Esophagus (tissue), 2 donors: ENCODE measurements at regions not wholly inside any gene's neighbourhood (a gene's known extent, or its start where the extent isn't known, plus 50 kb on each side); places are given as distances from the start of the nearest gene placed in this dataset.

ENCODE experiments used
- H3K27ac ChIP-seq, 2 donors: one replicate each; pipeline ENCODE4 v1.5.1; 2013; ENCODE audit warnings: low read depth in 2 of 2, mild to moderate bottlenecking in 2 of 2, inconsistent platforms in 1 of 2, low read length in 1 of 2, moderate library complexity in 1 of 2
- H3K27me3 ChIP-seq, 2 donors: one replicate each; pipeline ENCODE4 v1.6.1; 2013; ENCODE audit warnings: low read length in 2 of 2, control low read depth in 1 of 2, mild to moderate bottlenecking in 1 of 2; ENCODE audit not compliant: insufficient read depth in 2 of 2, control insufficient read depth in 1 of 2
- H3K36me3 ChIP-seq, 2 donors: one replicate each; pipeline ENCODE4 v1.6.1; 2013; ENCODE audit warnings: low read length in 1 of 2; ENCODE audit not compliant: control insufficient read depth in 2 of 2, insufficient read depth in 2 of 2
- H3K4me1 ChIP-seq, 2 donors: one replicate each; pipeline ENCODE4 v1.6.1; 2013; ENCODE audit warnings: low read length in 1 of 2; ENCODE audit not compliant: control insufficient read depth in 2 of 2, insufficient read depth in 2 of 2
- H3K4me3 ChIP-seq, 2 donors: one replicate each; pipeline ENCODE4 v1.5.1; 2013; ENCODE audit warnings: low read length in 2 of 2, mild to moderate bottlenecking in 2 of 2, low read depth in 1 of 2, moderate library complexity in 1 of 2
- H3K9me3 ChIP-seq, 2 donors: one replicate each; pipeline ENCODE4 v1.6.1; 2013; ENCODE audit warnings: mild to moderate bottlenecking in 2 of 2, low read depth in 1 of 2, low read length in 1 of 2, moderate library complexity in 1 of 2; ENCODE audit not compliant: control insufficient read depth in 2 of 2, insufficient read depth in 1 of 2
- WGBS, 2 donors: extraction: QIAGEN DNeasy Blood & Tissue Kit; methylation state at CpG; one replicate each; pipeline ENCODE4 v1.1.7; 2013; 5-methylcytosine and 5-hydroxymethylcytosine counted together
- donor health status: healthy with polysubstance abuse.
- donor health status: Bipolar disorder and iron deficiency.

DNA sequence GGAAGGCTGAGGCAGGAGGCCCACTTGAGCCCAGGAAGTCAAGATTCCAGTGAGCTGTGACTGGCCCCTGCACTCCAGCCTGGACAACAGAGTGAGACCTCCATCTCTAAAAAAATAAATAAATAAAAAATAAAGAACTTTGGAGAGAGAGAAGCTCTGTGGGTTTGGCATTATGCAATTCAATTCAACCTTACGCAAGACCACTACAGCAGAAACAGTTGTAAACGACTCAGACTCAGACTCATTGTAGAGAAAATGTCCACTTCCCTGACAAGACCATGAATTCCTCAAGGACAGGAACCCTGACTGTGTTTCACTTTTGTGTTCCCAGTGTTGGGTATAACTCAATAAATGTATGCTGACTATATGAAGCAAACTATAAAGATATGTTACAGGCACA, 90.3 kb upstream of the C3orf80 start:
- Histone ChIP-seq H3K27ac (no peak overlapping the region), H3K9me3 (no peaks in the 10 kb centered on the region), H3K36me3 (no peaks in the 10 kb centered on the region), H3K4me3 (no peak overlapping the region), H3K27me3 (no peaks in the 10 kb centered on the region), H3K4me1 (no peaks in the 10 kb centered on the region)
- WGBS, 2 donors: 71 to 87% methylated on average over 2 of the region's 2 CpGs

DNA sequence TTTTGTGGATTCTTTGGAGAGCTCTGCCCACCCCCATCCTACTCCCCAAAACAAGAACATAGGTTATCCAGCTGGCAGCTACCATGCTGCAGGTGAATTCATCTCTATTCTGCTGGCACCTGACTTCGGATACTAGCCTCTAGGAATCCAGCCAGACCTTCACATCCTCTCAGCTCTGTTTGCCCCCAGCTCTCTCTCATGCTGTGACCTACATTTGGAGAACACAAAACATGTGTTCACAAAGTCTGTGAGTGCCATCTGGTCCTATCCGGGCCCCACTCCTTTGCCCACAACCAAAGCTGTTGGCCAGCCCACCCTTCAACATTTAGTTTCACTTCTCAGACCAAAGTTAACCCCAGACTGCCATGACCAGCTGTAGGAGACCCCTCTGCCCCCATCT, 89.4 kb upstream of the C3orf80 start:
- H3K4me1 ChIP-seq: no peaks in the 10 kb centered on the region
- no peaks in the 10 kb centered on the region for H3K36me3 ChIP-seq
- no peaks in the 10 kb centered on the region for H3K9me3 ChIP-seq
- 51 to 53% methylated on average over 2 of the region's 2 CpGs for WGBS, 2 donors
- no peaks in the 10 kb centered on the region for H3K27me3 ChIP-seq
- H3K27ac ChIP-seq: no peak overlapping the region
- no peak overlapping the region for H3K4me3 ChIP-seq

DNA sequence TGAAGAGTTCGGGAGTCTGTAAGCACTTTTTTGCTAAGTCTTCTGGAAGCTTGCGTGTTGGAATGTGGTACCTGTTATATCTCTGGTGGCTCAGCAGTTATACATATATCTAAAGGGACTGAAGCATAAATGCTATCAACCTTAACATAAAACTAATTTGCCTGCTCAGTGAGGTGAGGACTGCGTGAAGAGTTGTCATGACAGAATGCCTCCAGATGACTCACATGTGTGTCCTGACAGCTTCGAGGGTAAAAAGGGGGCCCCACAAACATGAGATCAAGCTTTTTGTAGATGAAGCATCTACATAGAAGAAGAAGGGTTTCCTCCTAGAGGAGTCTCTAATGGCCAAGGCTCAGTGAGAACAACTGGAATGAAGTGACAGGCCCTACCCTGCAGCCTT, 88.8 kb upstream of the C3orf80 start:
- Histone ChIP-seq H3K4me1 (no peaks in the 10 kb centered on the region), H3K27me3 (no peaks in the 10 kb centered on the region), H3K27ac (no peak overlapping the region), H3K36me3 (no peaks in the 10 kb centered on the region), H3K4me3 (no peak overlapping the region), H3K9me3 (no peaks in the 10 kb centered on the region)
- WGBS, 2 donors: 87 to 88% methylated on average over 4 of the region's 4 CpGs

DNA sequence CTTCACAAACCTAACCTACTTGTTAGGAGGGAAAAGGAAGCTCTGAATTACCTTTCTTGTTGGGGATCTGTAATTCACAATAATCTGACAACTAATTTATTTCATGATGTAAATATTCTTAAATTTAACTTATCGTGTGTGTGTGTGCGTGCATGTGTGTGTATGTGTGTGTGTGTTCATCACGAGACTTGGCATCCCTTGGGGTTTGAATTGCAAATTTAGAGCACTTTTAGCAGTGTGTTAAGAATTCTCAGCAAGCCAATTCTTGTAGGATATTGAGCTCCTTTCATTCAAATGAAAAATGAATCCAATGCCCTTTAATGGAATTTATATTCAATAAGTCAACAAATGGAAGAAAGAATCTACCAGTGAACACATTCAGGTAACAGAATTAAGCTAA, 85.9 kb upstream of the C3orf80 start:
- WGBS, 2 donors: 57 to 69% methylated on average over 3 of the region's 3 CpGs
- no peaks in the 10 kb centered on the region for H3K36me3 ChIP-seq
- H3K9me3 ChIP-seq: no peaks in the 10 kb centered on the region
- no peaks in the 10 kb centered on the region for H3K27me3 ChIP-seq
- H3K4me3 ChIP-seq: no peak overlapping the region
- H3K4me1 ChIP-seq: no peaks in the 10 kb centered on the region
- H3K27ac ChIP-seq: no peak overlapping the region

DNA sequence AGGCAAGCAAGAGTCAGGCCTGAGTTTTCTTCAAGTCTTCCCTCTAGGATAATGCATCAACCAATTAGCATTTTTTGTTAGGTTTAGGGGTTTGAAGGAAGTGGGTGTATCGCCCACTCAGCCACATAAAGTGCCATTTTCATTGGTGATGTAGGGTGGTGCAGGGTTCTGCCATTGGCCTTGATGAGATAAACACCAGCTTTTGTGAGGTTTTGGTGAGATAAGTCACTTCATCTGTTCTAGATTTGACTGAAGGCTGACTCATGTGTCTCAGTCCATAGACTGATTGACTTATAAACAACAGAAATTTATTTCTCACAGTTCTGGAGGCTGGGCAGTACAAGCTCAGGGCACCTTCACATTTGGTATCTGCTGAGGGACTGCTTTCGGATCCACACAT, 84.5 kb upstream of the C3orf80 start:
- 82 to 88% methylated on average over 2 of the region's 2 CpGs for WGBS, 2 donors
- Histone ChIP-seq H3K4me3 (no peak overlapping the region), H3K36me3 (no peaks in the 10 kb centered on the region)

DNA sequence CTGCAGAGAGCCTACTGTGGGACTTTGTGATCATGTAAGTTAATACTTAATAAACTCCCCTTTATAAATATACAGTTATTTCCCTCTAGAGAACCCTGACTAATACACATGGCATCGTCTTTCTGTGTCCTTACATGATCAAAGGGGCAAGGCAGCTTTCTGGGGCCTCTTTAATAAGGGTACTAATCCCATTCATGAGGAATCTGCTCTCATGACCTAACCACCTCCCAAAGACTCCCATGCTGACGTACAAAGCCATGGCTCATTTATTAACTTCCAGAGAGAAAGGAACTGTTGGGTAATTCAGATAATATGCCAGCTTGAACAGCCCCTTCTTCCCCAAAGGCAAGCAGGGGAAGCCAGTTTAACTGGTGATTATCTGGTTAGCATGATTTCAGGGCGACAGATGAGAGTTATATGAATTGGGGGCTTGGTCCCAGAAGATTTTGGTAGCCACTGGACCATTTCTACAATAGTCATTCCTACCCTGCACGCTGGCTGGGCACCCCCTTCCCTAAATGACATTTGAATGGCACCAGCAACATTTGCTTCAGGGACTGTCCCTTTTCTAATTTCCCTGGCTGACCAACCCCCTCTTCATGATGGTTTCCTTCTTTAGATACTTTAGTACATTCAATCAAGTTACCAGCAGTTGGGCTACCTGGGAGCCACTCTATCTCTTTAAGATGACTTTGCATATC, 83.6 kb upstream of the C3orf80 start:
- H3K27me3 ChIP-seq: no peaks in the 10 kb centered on the region
- H3K9me3 ChIP-seq: no peaks in the 10 kb centered on the region
- 56 to 69% methylated on average over 4 of the region's 4 CpGs for WGBS, 2 donors
- no peak overlapping the region for H3K27ac ChIP-seq
- H3K36me3 ChIP-seq: no peaks in the 10 kb centered on the region
- H3K4me1 ChIP-seq: no peaks in the 10 kb centered on the region
- no peak overlapping the region for H3K4me3 ChIP-seq

More for the DNA sequence above, 84.5 kb upstream of the C3orf80 start:
- Histone ChIP-seq H3K4me1 (no peaks in the 10 kb centered on the region), H3K9me3 (no peaks in the 10 kb centered on the region), H3K27me3 (no peaks in the 10 kb centered on the region), H3K27ac (no peak overlapping the region)

DNA sequence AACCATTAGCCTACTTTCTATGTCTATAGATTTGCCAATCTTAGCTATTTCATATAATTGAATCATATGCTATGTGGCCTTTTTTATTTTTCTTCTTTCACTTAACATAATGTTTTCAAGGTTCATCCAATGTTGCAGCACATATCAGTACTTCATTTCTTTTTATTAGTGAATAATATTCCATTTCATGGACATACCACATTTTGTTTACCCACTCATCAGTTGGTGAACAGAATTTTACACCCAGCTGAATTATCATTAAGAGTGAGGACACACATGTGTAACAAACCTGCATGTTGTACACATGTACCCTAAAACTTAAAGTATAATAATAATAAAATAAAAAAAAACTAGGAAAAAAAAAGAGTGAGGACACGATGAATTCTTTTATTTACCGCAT, 81.7 kb upstream of the C3orf80 start:
- 93 to 98% methylated on average over 2 of the region's 2 CpGs for WGBS, 2 donors
- no peaks in the 10 kb centered on the region for H3K27me3 ChIP-seq
- no peak overlapping the region for H3K27ac ChIP-seq
- no peaks in the 10 kb centered on the region for H3K4me1 ChIP-seq
- no peaks in the 10 kb centered on the region for H3K36me3 ChIP-seq
- H3K4me3 ChIP-seq: no peak overlapping the region
- H3K9me3 ChIP-seq: no peaks in the 10 kb centered on the region

DNA sequence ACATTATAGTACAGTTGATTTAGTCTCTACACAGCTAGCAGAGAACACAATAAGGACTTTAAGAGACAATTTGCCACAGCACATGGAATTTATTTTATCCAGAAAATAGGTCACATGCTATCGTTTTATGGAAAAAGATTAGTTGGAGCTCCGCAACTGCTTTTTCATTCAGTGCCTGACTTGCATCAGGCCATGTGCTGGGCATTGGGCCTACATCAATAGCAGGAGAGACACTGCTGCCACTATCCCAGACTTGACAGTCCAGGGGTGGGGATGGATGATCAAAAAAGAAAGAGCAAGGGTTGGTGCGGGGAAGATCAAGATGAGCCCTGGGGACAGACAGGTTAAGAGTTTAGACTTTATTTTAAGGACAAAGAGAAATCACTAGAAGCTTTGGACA, 75.2 kb upstream of the C3orf80 start:
- WGBS, 2 donors: 86 to 90% methylated on average over 3 of the region's 3 CpGs
- Histone ChIP-seq H3K9me3 (no peaks in the 10 kb centered on the region), H3K36me3 (no peaks in the 10 kb centered on the region), H3K4me1 (no peaks in the 10 kb centered on the region), H3K27ac (no peak overlapping the region), H3K27me3 (no peaks in the 10 kb centered on the region), H3K4me3 (no peak overlapping the region)

DNA sequence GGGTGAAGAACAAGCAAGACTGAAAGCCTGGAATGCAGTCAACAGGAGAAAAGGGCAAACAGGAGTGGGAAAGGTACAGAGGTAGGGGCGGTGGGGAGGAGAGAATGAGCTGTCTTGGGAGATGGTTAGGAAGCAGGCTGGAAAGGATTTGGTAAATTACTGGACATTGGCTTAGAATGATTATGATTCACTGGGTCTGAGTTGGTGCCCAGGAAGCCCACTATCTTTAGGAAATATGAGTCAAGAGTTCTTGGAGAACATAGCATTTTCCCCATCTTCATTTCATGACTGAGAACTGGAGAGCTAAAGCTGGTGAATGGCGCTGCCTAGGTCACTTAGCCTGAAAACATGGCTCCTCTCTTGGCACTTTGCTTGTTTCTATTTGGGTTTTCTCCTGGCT, 74.7 kb upstream of the C3orf80 start:
- Histone ChIP-seq H3K27me3 (no peaks in the 10 kb centered on the region), H3K4me3 (no peak overlapping the region), H3K27ac (no peak overlapping the region), H3K9me3 (no peaks in the 10 kb centered on the region), H3K4me1 (no peaks in the 10 kb centered on the region), H3K36me3 (no peaks in the 10 kb centered on the region)
- 90 to 96% methylated on average over 2 of the region's 2 CpGs for WGBS, 2 donors

DNA sequence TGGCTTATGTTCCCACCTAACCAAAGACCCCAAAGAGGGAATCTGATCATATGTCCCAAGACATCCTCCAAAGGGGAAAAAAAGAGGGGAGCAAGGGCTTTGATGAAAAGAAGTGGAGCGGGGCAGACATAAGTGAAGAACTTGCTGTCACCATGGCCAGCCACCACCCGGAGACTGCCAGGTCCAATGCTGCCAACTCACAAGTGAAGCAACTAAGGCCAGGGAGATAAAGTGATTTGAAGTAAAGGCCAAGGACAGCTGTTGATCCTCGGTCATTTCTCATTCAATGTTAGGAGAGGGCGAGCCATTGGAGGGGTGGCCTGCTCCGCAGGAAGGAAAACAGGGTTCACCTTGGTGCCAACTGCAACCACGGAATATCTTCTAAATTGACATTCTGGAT, 72.6 kb upstream of the C3orf80 start:
- 89 to 97% methylated on average over 6 of the region's 6 CpGs for WGBS, 2 donors
- H3K9me3 ChIP-seq: no peaks in the 10 kb centered on the region
- no peaks in the 10 kb centered on the region for H3K36me3 ChIP-seq
- H3K27me3 ChIP-seq: no peaks in the 10 kb centered on the region
- H3K4me1 ChIP-seq: no peaks in the 10 kb centered on the region
- no peak overlapping the region for H3K27ac ChIP-seq
- no peak overlapping the region for H3K4me3 ChIP-seq
